ENCODE measurements at regions not wholly inside any gene's neighbourhood (a gene's known extent, or its start where the extent isn't known, plus 50 kb on each side); places are given as distances from the start of the nearest gene placed in this dataset.
"Not testable (repeated sequence)": the region's sequence is repeated elsewhere in the genome, so short reads cannot be mapped to it uniquely, and the experiment has no call there.

DNA sequence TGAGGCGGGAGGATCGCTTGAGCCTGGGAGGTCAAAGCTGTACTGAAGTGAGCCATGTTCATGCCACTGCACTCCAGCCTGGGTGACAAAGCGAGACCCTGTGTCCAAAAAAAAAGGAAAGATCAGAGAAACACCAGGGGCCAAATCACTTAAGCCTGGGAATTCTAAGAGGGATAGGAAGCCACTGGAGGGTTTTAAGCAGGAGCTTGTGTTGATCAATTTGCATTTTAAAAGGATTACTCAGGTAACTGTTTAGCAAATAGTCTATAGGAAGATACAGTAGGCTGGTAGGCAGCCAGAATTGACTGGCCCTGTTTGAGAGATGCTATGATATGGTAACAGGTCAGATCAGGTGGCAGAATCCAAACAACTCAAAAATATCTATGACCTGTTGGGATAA, 162.7 kb downstream of the SPTSSA start:
- Histone ChIP-seq H3K36me3 (ENCODE audit: control insufficient read depth, insufficient read depth, low read length) (no peaks in the 10 kb centered on the region), H3K4me3 (ENCODE audit: low read depth, low read length) (no peak overlapping the region), H3K27me3 (ENCODE audit: control insufficient read depth, insufficient read depth, low read length) (no peaks in the 10 kb centered on the region), H3K9ac (ENCODE audit: low read depth, low read length) (no peak overlapping the region), H3K4me1 (ENCODE audit: control insufficient read depth, insufficient read depth, low read length) (no peaks in the 10 kb centered on the region; the same call in 1 of the 2 replicates), H3K9me3 (ENCODE audit: control insufficient read depth, insufficient read depth, low read length) (peaks cover 12% of the 10 kb centered on the region; the same call in 1 of the 2 replicates), H3K27ac (ENCODE audit: low read depth, low read length) (no peak overlapping the region)

DNA sequence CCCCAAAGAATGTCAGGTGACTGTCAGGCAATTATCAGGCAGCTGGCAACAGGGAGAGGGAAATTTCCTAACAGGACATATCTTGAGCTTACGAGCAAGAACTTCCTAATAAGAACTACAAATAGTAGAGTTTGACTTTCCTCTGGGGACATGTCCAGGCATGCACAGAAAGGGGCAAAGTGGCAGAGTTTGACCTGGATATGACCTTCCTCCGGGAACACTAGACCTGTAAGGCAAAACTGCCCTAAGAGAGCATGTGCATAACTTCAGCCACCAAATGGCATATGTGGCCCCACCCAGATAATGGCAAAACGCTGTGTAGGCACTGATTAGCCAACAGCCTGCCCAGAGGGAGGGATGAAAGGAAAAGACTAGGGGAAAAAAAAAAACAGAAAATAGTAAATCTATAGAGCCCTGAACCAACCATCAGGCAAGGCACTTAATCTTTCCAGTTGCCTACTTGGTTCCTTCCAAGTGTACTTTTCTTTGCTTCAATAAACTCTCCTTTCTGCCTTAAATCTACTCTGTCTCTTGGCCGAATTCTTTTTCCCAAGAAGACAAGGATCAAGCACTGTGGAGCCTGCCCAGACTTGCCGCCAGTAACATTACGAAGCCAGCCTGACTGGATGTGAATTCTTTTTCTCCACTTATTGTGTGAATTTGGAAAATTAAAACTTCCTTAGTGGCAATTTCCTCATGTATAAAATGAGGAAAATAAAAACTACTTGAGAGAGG, 164.1 kb downstream of the SPTSSA start:
- H3K27me3 ChIP-seq (ENCODE audit: control insufficient read depth, insufficient read depth, low read length) = no peaks in the 10 kb centered on the region
- no peaks in the 10 kb centered on the region; the same call in 1 of the 2 replicates for H3K4me1 ChIP-seq (ENCODE audit: control insufficient read depth, insufficient read depth, low read length)
- H3K9me3 ChIP-seq (ENCODE audit: control insufficient read depth, insufficient read depth, low read length) = peaks cover 12% of the 10 kb centered on the region; the same call in 1 of the 2 replicates
- H3K9ac ChIP-seq (ENCODE audit: low read depth, low read length) = no peak overlapping the region
- H3K36me3 ChIP-seq (ENCODE audit: control insufficient read depth, insufficient read depth, low read length) = no peaks in the 10 kb centered on the region
- no peak overlapping the region for H3K27ac ChIP-seq (ENCODE audit: low read depth, low read length)
- H3K4me3 ChIP-seq (ENCODE audit: low read depth, low read length) = no peak overlapping the region

DNA sequence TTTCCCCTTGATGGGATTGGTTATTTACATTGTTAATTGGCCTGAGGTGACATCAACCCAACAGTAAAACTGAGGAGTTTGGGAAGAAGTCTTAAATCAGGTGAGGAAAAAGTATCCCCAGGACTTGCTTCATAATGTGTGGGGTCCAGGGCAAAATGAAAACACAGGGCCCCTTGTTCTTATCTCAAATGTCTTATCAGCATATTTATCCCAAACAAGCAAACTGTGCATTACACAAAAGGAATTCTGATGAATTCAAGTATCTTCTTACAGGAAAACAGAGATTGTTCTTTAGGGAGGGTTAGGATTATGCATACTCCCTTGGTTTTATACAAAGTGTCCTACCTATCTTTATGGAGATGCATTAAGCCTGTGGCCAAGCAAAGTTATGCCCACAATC, 178.4 kb downstream of the SPTSSA start:
- no peak overlapping the region for H3K9ac ChIP-seq (ENCODE audit: low read depth, low read length)
- H3K4me1 ChIP-seq (ENCODE audit: control insufficient read depth, insufficient read depth, low read length) = no peaks in the 10 kb centered on the region
- no peak overlapping the region for H3K27ac ChIP-seq (ENCODE audit: low read depth, low read length)
- H3K4me3 ChIP-seq (ENCODE audit: low read depth, low read length) = no peak overlapping the region
- H3K27me3 ChIP-seq (ENCODE audit: control insufficient read depth, insufficient read depth, low read length) = no peaks in the 10 kb centered on the region
- H3K9me3 ChIP-seq (ENCODE audit: control insufficient read depth, insufficient read depth, low read length) = no peaks in the 10 kb centered on the region; the same call in 1 of the 2 replicates
- H3K36me3 ChIP-seq (ENCODE audit: control insufficient read depth, insufficient read depth, low read length) = no peaks in the 10 kb centered on the region

DNA sequence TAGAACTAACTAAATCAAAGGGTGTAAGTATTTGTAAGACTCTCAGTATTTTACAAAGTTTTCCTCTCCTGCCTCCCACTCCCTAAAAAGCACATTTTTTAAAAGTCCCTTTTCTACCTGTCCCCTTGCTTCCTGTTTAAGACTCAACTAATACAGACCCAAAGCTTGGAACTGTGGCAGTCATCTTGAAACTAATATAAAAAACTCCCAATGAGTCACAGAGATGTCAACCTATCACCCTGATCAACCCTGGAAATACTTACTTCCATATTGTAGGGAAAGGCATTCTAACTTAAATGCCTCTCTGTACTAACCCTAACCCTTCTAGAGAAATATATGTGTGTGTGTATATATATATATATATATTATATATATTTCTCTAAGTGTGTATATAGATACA, 184.8 kb downstream of the SPTSSA start:
- Histone ChIP-seq H3K9me3 (ENCODE audit: control insufficient read depth, insufficient read depth, low read length) (no peaks in the 10 kb centered on the region; the same call in 1 of the 2 replicates), H3K27ac (ENCODE audit: low read depth, low read length) (no peak overlapping the region), H3K27me3 (ENCODE audit: control insufficient read depth, insufficient read depth, low read length) (no peaks in the 10 kb centered on the region), H3K4me3 (ENCODE audit: low read depth, low read length) (no peak overlapping the region), H3K36me3 (ENCODE audit: control insufficient read depth, insufficient read depth, low read length) (no peaks in the 10 kb centered on the region), H3K9ac (ENCODE audit: low read depth, low read length) (no peak overlapping the region), H3K4me1 (ENCODE audit: control insufficient read depth, insufficient read depth, low read length) (no peaks in the 10 kb centered on the region)

DNA sequence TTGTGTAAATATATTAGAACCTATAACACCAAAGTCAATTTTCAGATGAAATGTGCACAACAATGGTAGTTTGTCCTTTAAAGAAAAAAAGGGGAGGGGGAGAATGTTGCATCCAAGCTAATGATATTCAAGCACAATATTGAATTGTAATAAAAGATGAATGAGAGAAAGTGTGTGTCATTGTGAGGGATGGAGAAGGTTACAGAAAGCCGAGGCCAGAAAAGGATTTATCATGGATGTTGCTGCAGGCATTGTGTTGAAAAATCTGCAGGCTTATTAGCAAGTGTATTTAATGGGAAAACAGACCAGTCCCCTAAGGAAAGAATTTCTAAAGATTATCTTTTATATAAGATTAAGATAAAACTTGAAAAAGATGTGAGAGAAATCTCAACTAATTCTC, 186.5 kb downstream of the SPTSSA start:
- Histone ChIP-seq H3K4me3 (ENCODE audit: low read depth, low read length) (no peak overlapping the region), H3K4me1 (ENCODE audit: control insufficient read depth, insufficient read depth, low read length) (no peaks in the 10 kb centered on the region)

DNA sequence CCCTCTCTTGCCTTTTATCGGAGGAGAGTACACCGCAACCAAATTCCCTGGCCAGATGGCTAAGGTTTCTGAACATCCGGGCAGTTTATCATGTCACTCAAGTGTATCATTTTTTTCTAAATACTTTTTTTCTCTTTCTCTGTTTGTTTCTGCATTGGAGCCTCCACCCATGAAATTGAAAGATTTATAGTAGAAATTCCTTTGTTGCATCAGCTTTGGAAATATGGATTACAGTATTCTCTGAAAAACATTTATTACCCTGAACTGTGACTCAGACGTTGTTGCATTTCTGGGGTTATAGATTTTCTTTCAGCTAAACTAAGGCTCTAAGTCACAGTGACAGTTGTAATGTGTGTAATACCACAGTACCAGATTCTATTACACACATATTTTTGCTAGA, 187.0 kb downstream of the SPTSSA start:
- Histone ChIP-seq H3K9ac (ENCODE audit: low read depth, low read length) (no peak overlapping the region), H3K9me3 (ENCODE audit: control insufficient read depth, insufficient read depth, low read length) (no peaks in the 10 kb centered on the region), H3K4me3 (ENCODE audit: low read depth, low read length) (no peak overlapping the region), H3K27me3 (ENCODE audit: control insufficient read depth, insufficient read depth, low read length) (no peaks in the 10 kb centered on the region), H3K36me3 (ENCODE audit: control insufficient read depth, insufficient read depth, low read length) (no peaks in the 10 kb centered on the region), H3K4me1 (ENCODE audit: control insufficient read depth, insufficient read depth, low read length) (no peaks in the 10 kb centered on the region), H3K27ac (ENCODE audit: low read depth, low read length) (no peak overlapping the region)

More for the DNA sequence above, 186.5 kb downstream of the SPTSSA start:
- H3K27ac ChIP-seq (ENCODE audit: low read depth, low read length) = no peak overlapping the region
- no peaks in the 10 kb centered on the region for H3K27me3 ChIP-seq (ENCODE audit: control insufficient read depth, insufficient read depth, low read length)
- H3K9me3 ChIP-seq (ENCODE audit: control insufficient read depth, insufficient read depth, low read length) = no peaks in the 10 kb centered on the region
- no peak overlapping the region for H3K9ac ChIP-seq (ENCODE audit: low read depth, low read length)
- H3K36me3 ChIP-seq (ENCODE audit: control insufficient read depth, insufficient read depth, low read length) = no peaks in the 10 kb centered on the region

DNA sequence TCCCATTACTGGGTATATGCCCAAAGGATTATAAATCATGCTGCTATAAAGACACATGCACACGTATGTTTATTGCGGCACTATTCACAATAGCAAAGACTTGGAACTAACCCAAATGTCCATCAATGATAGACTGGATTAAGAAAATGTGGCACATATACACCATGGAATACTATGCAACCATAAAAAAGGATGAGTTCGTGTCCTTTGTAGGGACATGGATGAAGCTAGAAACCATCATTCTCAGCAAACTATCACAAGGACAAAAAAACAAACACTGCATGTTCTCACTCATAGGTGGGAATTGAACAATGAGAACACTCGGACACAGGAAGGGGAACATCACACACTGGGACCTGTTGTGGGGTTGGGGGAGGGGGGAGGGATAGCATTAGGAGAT, 188.3 kb downstream of the SPTSSA start:
- not testable (repeated sequence) for H3K9me3 ChIP-seq (ENCODE audit: control insufficient read depth, insufficient read depth, low read length); H3K4me3 ChIP-seq (ENCODE audit: low read depth, low read length); H3K27me3 ChIP-seq (ENCODE audit: control insufficient read depth, insufficient read depth, low read length); H3K27ac ChIP-seq (ENCODE audit: low read depth, low read length); H3K4me1 ChIP-seq (ENCODE audit: control insufficient read depth, insufficient read depth, low read length); H3K9ac ChIP-seq (ENCODE audit: low read depth, low read length); H3K36me3 ChIP-seq (ENCODE audit: control insufficient read depth, insufficient read depth, low read length)

DNA sequence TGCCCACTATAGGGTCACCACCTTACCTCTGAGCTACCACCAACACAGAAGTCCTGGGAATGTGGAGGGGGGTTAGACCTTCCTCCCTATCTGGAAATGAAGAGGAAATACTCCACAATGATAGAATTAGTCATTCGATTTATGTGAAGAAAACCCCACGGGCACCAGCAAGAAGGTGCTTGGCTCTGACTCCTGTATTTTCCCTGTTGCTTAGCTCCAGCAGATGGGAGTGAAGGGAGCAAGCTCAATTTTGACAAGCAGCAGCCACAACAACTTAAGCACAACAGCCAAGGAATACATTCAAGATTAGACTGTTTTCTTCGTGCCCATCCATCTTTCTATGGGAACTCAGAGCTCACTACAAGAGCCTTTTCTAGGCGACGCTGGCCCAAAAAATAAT, 191.7 kb downstream of the SPTSSA start:
- H3K4me1 ChIP-seq (ENCODE audit: control insufficient read depth, insufficient read depth, low read length) = no peaks in the 10 kb centered on the region
- H3K27ac ChIP-seq (ENCODE audit: low read depth, low read length) = no peak overlapping the region
- H3K27me3 ChIP-seq (ENCODE audit: control insufficient read depth, insufficient read depth, low read length) = no peaks in the 10 kb centered on the region
- no peak overlapping the region for H3K4me3 ChIP-seq (ENCODE audit: low read depth, low read length)
- no peak overlapping the region for H3K9ac ChIP-seq (ENCODE audit: low read depth, low read length)
- no peaks in the 10 kb centered on the region for H3K36me3 ChIP-seq (ENCODE audit: control insufficient read depth, insufficient read depth, low read length)
- no peaks in the 10 kb centered on the region for H3K9me3 ChIP-seq (ENCODE audit: control insufficient read depth, insufficient read depth, low read length)

DNA sequence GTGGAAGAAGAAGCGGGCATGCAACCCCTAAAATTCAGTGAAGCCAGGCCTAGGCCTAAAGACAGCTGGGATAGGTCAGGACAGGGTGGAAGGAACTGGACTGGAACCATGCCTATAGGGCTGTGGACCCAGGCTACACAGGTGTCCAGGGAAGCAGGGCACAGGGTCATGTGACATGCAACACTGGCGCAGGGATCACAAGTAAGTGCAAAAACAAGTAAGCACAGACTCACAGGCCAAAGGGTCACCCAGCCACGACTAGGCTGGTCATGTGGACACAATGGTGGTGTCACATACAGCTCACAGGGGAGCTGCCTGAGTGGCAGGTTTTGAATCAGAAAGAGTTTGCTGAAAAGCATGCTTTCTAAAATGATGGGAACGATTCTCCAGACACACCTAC, 195.7 kb downstream of the SPTSSA start:
- Histone ChIP-seq H3K27me3 (ENCODE audit: control insufficient read depth, insufficient read depth, low read length) (no peaks in the 10 kb centered on the region), H3K4me1 (ENCODE audit: control insufficient read depth, insufficient read depth, low read length) (peaks cover 6% of the 10 kb centered on the region; the same call in 1 of the 2 replicates), H3K9ac (ENCODE audit: low read depth, low read length) (no peak overlapping the region), H3K4me3 (ENCODE audit: low read depth, low read length) (no peak overlapping the region), H3K36me3 (ENCODE audit: control insufficient read depth, insufficient read depth, low read length) (no peaks in the 10 kb centered on the region), H3K27ac (ENCODE audit: low read depth, low read length) (no peak overlapping the region), H3K9me3 (ENCODE audit: control insufficient read depth, insufficient read depth, low read length) (no peaks in the 10 kb centered on the region)

DNA sequence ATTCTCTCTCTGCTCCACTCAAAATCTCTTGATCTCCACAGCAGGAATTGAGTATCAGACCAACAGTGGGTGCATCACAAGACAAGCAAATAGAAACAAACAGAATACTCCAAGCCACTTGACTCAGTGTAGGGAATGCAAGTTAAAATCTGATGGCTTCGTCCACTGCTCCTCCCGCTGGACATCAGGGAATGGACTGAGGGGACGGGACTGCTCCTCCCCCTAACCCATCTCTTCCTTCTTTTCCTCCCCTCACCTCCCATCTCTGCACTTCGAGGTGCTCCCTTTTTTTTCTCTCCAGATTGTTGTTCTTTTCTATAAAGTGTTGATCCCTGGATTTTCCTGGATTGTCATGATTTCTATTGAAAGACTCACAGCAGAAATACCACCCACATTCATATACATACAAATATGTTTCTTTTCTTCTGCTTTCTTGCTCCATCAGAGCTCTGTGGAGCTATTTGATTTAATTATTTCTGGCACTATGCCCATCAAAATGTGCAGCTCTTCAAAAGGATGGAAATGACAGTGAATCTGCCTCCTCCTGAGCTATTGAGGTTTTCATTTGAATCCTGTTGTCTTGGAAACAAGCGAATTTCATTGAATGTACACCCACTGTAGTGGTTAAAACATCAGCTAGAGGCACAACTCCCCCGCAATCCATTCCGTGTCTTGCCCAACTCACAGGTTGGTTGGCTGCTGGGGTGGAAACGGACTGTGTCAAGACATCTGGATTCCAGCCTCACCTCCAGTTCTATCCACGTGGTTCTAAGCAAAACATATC, 199.7 kb downstream of the SPTSSA start:
- no peaks in the 10 kb centered on the region for H3K27me3 ChIP-seq (ENCODE audit: control insufficient read depth, insufficient read depth, low read length)
- no peak overlapping the region for H3K9ac ChIP-seq (ENCODE audit: low read depth, low read length)
- no peak overlapping the region for H3K27ac ChIP-seq (ENCODE audit: low read depth, low read length)
- no peaks in the 10 kb centered on the region for H3K36me3 ChIP-seq (ENCODE audit: control insufficient read depth, insufficient read depth, low read length)
- H3K4me3 ChIP-seq (ENCODE audit: low read depth, low read length) = no peak overlapping the region
- H3K9me3 ChIP-seq (ENCODE audit: control insufficient read depth, insufficient read depth, low read length) = no peaks in the 10 kb centered on the region
- peaks cover 6% of the 10 kb centered on the region; the same call in 1 of the 2 replicates for H3K4me1 ChIP-seq (ENCODE audit: control insufficient read depth, insufficient read depth, low read length)

DNA sequence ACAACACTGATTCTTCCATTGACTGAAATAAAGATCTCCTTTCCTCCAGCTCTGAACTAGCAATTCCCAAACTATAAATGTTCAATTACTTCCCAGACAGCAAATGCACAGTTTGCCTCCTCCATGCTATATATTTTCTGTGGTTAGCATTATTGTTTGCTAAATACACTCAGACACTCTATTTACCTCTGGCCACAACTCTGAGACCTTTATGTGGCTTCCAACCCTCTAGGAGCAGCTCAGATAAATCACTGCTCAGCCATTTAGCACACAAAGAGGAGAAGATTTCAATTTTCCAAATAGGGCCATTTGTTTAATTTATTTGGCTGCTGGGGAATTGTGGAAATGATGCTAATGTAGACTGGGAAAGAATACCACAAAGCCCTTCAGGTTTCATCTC, 202.0 kb downstream of the SPTSSA start:
- Histone ChIP-seq H3K27ac (ENCODE audit: low read depth, low read length) (no peak overlapping the region), H3K4me3 (ENCODE audit: low read depth, low read length) (no peak overlapping the region), H3K27me3 (ENCODE audit: control insufficient read depth, insufficient read depth, low read length) (no peaks in the 10 kb centered on the region), H3K9me3 (ENCODE audit: control insufficient read depth, insufficient read depth, low read length) (no peaks in the 10 kb centered on the region), H3K9ac (ENCODE audit: low read depth, low read length) (no peak overlapping the region), H3K36me3 (ENCODE audit: control insufficient read depth, insufficient read depth, low read length) (no peaks in the 10 kb centered on the region), H3K4me1 (ENCODE audit: control insufficient read depth, insufficient read depth, low read length) (peaks cover 6% of the 10 kb centered on the region; the same call in 1 of the 2 replicates)
